Transverse colon (tissue), 4 donors: ENCODE measurements at regions not wholly inside any gene's neighbourhood (a gene's known extent, or its start where the extent isn't known, plus 50 kb on each side); places are given as distances from the start of the nearest gene placed in this dataset.

ENCODE experiments used
- DNase-seq: peaks from one replicate; pipeline ENCODE4 v3.0.0-alpha.2; 2019
- H3K27ac ChIP-seq, 4 donors: fragments of 200-600 bp; sonication (generic); 2 replicates each; pipeline ENCODE4 v1.5.1; 2016 to 2018; ENCODE audit warnings: inconsistent platforms in 4 of 4
- H3K27me3 ChIP-seq: fragments of 200-600 bp; sonication (generic); 2 replicates; pipeline ENCODE4 v1.5.1; 2017; ENCODE audit warnings: inconsistent platforms
- H3K36me3 ChIP-seq, 4 donors: fragments of 200-600 bp; sonication (generic); 2 replicates each; pipeline ENCODE4 v1.5.1; 2017 to 2019; ENCODE audit warnings: inconsistent platforms in 4 of 4
- H3K4me1 ChIP-seq, 4 donors: fragments of 200-600 bp; sonication (generic); 2 replicates each; pipeline ENCODE4 v1.5.1; 2017 to 2020; ENCODE audit warnings: inconsistent platforms in 4 of 4
- H3K4me3 ChIP-seq, 4 donors: fragments of 200-600 bp; sonication (generic); 1 replicate in 1 of 4; 2 replicates in 3 of 4; pipeline versions ENCODE4 v1.5.1 to v1.6.1; 2017 to 2019; ENCODE audit warnings: inconsistent platforms in 4 of 4
- H3K9me3 ChIP-seq, 2 donors: fragments of 200-600 bp; sonication (generic); 2 replicates each; pipeline ENCODE4 v1.5.1; 2017 to 2019; ENCODE audit warnings: inconsistent platforms in 2 of 2
- CTCF ChIP-seq, 5 experiments: fragments of 200-600 bp in 3 of 5; fragments of 450-650 bp in 2 of 5; sonication (generic) in 3 of 5; IDR thresholded peaks; 1 replicate in 2 of 5; 2 replicates in 3 of 5; pipeline ENCODE4 v1.5.1; 2016 to 2017; ENCODE audit warnings: antibody characterized with exemption in 5 of 5, inconsistent platforms in 3 of 5, mild to moderate bottlenecking in 2 of 5, moderate library complexity in 1 of 5
- EP300 ChIP-seq: sonication (generic); formaldehyde crosslinking; IDR thresholded peaks from one replicate; pipeline ENCODE4 v1.6.1; 2017; ENCODE audit warnings: antibody characterized with exemption, low read depth
- POLR2A ChIP-seq: fragments of 450-650 bp; IDR thresholded peaks from one replicate; pipeline ENCODE4 v1.6.1; 2016; ENCODE audit warnings: antibody characterized with exemption, mild to moderate bottlenecking, moderate library complexity
- POLR2AphosphoS5 ChIP-seq, 3 donors: sonication (generic); formaldehyde crosslinking; IDR thresholded peaks; one replicate each; pipeline ENCODE4 v1.6.1; 2016; ENCODE audit warnings: antibody characterized with exemption in 3 of 3
- WGBS, 2 donors: methylation state at CpG; one replicate each; pipeline ENCODE4 v1.1.5; 2018; ENCODE audit warnings: low coverage in 1 of 2; 5-methylcytosine and 5-hydroxymethylcytosine counted together
- in situ Hi-C, 4 donors: fragments of 200-750 bp; cut with MboI; loops; one replicate each; pipeline versions ENCODE4 v1.15.0 to v1.15.1; 2017; ENCODE audit warnings: low sequenced_read_pairs in 3 of 4, low pct_ligation_motif_present in 1 of 4, low pct_unique_long_range_greater_than_20kb in 1 of 4
- intact Hi-C: fragments of 100-400 bp; cut with DNase I; formaldehyde crosslinking; loops from one replicate; pipeline ENCODE4 v1.15.1; 2023; ENCODE audit warnings: low total_unique reads

- no peaks in the 10 kb centered on the region for H3K4me1 ChIP-seq
- no peak for DNase-seq
- H3K27me3 ChIP-seq: no peaks in the 10 kb centered on the region
- H3K4me3 ChIP-seq: no peak overlapping the region
- no peak overlapping the region for H3K27ac ChIP-seq
- WGBS, 2 donors: 50 to 91% methylated on average over 2 of the region's 2 CpGs
- in situ Hi-C loops: no loop called here
- intact Hi-C loops: no loop called here
- TF ChIP-seq POLR2AphosphoS5 (IDR thresholded peaks at IDR 0.05) (no peak), CTCF (IDR thresholded peaks at IDR 0.05) (no peak), EP300 (no peak), POLR2A (no peak)
- H3K9me3 ChIP-seq: no peaks in the 10 kb centered on the region
- H3K36me3 ChIP-seq: no peaks in the 10 kb centered on the region
These were observed 55.6 kb upstream of the SSX2IP start for GRCh38 chr1:84745857-84746256.

- Histone ChIP-seq H3K27ac (no peak overlapping the region), H3K4me1 (no peaks in the 10 kb centered on the region), H3K36me3 (no peaks in the 10 kb centered on the region), H3K27me3 (no peaks in the 10 kb centered on the region), H3K9me3 (no peaks in the 10 kb centered on the region), H3K4me3 (no peak overlapping the region)
- intact Hi-C loops: no loop called here
- in situ Hi-C loops: no loop called here
- TF ChIP-seq POLR2AphosphoS5 (IDR thresholded peaks at IDR 0.05) (no peak), POLR2A (no peak), EP300 (no peak), CTCF (IDR thresholded peaks at IDR 0.05) (no peak)
- WGBS, 2 donors: 63 to 85% methylated on average over 3 of the region's 3 CpGs
- DNase-seq: no peak
These were observed 53.6 kb upstream of the SSX2IP start for GRCh38 chr1:84743896-84744295.

- WGBS, 2 donors: 66 to 71% methylated on average over 1 of the region's 1 CpG
- H3K4me1 ChIP-seq: no peaks in the 10 kb centered on the region
- H3K36me3 ChIP-seq: no peaks in the 10 kb centered on the region
- TF ChIP-seq POLR2A (no peak), CTCF (IDR thresholded peaks at IDR 0.05) (no peak), POLR2AphosphoS5 (IDR thresholded peaks at IDR 0.05) (no peak)
- H3K27me3 ChIP-seq: no peaks in the 10 kb centered on the region
- no peak for DNase-seq
- no peak overlapping the region for H3K27ac ChIP-seq
- in situ Hi-C loops (no loop called here), intact Hi-C loops (no loop called here)
- no peak overlapping the region for H3K4me3 ChIP-seq
- no peaks in the 10 kb centered on the region for H3K9me3 ChIP-seq
These were observed 52.4 kb upstream of the SSX2IP start for GRCh38 chr1:84742653-84743052.

GRCh38 chr1:84740050-84740714 is 49.9 kb upstream of the SSX2IP start:
- Histone ChIP-seq H3K4me3 (no peak overlapping the region), H3K27ac (no peak overlapping the region), H3K27me3 (no peaks in the 10 kb centered on the region), H3K36me3 (no peaks in the 10 kb centered on the region), H3K9me3 (no peaks in the 10 kb centered on the region), H3K4me1 (no peaks in the 10 kb centered on the region)
- WGBS, 2 donors: 80 to 85% methylated on average over 2 of the region's 2 CpGs
- intact Hi-C loops (no loop called here), in situ Hi-C loops (no loop called here)
- TF ChIP-seq POLR2A (no peak), EP300 (no peak), CTCF (IDR thresholded peaks at IDR 0.05) (no peak), POLR2AphosphoS5 (IDR thresholded peaks at IDR 0.05) (no peak)
- DNase-seq: no peak
